ENCODE measurements at regions not wholly inside any gene's neighbourhood (a gene's known extent, or its start where the extent isn't known, plus 50 kb on each side); places are given as distances from the start of the nearest gene placed in this dataset.

DNA sequence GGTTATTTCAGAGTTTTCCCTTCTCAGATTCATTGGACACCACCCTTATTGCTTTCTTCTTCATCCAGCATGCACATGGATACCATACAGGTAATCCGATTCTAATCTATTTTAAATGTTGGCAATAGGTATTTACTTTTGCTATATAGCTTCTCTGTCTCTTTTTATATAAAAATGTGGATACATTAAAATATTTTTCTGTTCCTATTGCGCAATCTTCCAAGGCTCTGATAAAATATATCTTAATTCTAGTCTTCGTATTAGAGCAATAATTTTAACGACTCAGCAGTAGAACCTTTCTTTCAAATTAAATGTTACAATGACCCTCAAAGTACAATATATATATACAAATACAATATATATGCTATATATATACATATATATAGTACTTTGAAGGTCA, 239.8 kb downstream of the DCAF12L2 start:
- no peak for DNase-seq (ENCODE audit: low read depth)
- no peak overlapping the region for H3K4me3 ChIP-seq (ENCODE audit: low read depth, low read length)
- TF ChIP-seq, protein P1, sequence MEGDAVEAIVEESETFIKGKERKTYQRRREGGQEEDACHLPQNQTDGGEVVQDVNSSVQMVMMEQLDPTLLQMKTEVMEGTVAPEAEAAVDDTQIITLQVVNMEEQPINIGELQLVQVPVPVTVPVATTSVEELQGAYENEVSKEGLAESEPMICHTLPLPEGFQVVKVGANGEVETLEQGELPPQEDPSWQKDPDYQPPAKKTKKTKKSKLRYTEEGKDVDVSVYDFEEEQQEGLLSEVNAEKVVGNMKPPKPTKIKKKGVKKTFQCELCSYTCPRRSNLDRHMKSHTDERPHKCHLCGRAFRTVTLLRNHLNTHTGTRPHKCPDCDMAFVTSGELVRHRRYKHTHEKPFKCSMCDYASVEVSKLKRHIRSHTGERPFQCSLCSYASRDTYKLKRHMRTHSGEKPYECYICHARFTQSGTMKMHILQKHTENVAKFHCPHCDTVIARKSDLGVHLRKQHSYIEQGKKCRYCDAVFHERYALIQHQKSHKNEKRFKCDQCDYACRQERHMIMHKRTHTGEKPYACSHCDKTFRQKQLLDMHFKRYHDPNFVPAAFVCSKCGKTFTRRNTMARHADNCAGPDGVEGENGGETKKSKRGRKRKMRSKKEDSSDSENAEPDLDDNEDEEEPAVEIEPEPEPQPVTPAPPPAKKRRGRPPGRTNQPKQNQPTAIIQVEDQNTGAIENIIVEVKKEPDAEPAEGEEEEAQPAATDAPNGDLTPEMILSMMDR (IDR thresholded peaks at IDR 0.05; ENCODE audit: control insufficient read depth, extremely low read depth, insufficient read depth) = no peak

- TF ChIP-seq, protein P1 (IDR thresholded peaks at IDR 0.05; ENCODE audit: control insufficient read depth, extremely low read depth, insufficient read depth) = no peak
- no peak overlapping the region for H3K4me3 ChIP-seq (ENCODE audit: low read depth, low read length)
- no peak for DNase-seq (ENCODE audit: low read depth)
Observed at GRCh38 chrX:125940985-125941384, 225.1 kb downstream of the DCAF12L2 start.

DNA sequence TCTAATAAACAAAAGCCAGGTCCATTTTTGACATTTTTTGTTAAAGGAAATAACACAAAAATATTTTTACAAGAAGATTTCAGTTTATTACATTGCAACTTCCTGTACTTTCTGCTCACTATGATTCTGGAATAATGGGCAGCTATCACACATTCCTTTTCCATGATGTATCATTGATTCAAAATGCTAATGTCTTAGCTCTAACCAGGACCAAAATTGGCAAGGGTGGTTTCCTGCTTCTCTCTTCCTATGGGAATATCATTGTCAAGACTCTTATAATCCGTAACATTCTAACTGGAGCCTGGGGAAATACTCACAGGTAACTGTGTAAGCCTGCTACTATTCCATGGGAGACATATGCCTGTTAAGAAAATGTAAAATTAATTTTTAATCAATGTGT, 218.6 kb downstream of the DCAF12L2 start:
- no peak for DNase-seq (ENCODE audit: low read depth)
- no peak overlapping the region for H3K4me3 ChIP-seq (ENCODE audit: low read depth, low read length)
- TF ChIP-seq, protein P1 (IDR thresholded peaks at IDR 0.05; ENCODE audit: control insufficient read depth, extremely low read depth, insufficient read depth) = no peak

DNA sequence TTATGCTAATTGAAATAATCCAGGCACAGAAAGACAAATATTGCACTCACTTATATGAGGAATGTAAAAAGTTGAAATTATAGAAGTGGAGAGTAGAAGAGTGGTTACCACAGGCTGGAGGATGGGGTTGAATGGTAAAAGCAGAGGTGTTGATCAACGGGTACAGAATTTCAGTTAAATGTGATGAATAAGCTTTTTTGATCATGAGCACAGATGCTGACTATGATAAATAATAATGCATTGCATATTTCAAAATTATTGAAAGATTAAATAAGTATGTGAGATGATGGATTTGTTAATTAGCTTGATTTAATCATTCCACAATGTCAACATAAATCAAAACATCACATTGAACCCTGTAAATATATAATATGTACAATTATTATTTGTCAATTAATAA, 213.1 kb downstream of the DCAF12L2 start:
- TF ChIP-seq, protein P1 (IDR thresholded peaks at IDR 0.05; ENCODE audit: control insufficient read depth, extremely low read depth, insufficient read depth) = no peak
- no peak for DNase-seq (ENCODE audit: low read depth)
- H3K4me3 ChIP-seq (ENCODE audit: low read depth, low read length) = no peak overlapping the region

DNA sequence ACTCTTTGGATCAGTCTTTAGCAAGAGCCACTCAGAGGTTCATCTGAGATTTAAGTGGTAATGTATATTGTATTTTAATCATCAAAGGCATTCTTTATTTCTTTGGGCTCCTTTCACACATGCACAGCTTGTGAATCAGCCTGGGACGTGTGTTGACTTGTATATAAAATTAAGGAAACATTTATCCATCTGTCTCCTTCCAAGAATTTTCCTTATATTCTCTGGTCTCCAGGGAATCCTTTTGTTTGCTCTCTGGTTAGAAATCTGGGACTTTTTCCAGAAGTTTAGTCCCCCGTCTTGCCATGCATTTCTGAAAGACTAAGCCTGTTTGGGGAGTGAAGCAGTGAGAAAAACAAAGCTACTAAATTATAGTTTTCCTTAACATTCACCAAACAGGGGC, 212.3 kb downstream of the DCAF12L2 start:
- TF ChIP-seq, protein P1 (IDR thresholded peaks at IDR 0.05; ENCODE audit: control insufficient read depth, extremely low read depth, insufficient read depth) = no peak
- no peak overlapping the region for H3K4me3 ChIP-seq (ENCODE audit: low read depth, low read length)
- no peak for DNase-seq (ENCODE audit: low read depth)

DNA sequence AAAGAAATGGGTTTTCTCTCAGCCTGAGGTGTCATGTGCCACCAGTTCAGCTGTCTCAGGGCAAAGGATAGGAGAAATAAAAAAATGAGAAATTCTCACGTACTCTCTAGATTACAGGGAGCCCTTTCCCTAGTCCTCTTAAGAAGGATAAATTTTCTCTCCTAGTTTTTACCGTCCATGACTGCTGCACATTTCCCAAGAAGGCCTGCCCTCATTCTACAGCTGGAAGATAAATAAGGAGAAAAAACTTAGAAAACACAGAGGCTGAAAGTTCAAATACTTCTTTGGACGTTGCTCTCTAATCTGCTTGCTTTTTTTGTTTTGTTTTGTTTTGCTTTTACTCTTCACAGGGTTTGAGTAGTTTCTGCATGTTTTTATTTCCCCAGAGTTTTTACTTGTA, 211.9 kb downstream of the DCAF12L2 start:
- H3K4me3 ChIP-seq (ENCODE audit: low read depth, low read length) = no peak overlapping the region
- DNase-seq (ENCODE audit: low read depth) = no peak
- TF ChIP-seq, protein P1 (IDR thresholded peaks at IDR 0.05; ENCODE audit: control insufficient read depth, extremely low read depth, insufficient read depth) = no peak

DNA sequence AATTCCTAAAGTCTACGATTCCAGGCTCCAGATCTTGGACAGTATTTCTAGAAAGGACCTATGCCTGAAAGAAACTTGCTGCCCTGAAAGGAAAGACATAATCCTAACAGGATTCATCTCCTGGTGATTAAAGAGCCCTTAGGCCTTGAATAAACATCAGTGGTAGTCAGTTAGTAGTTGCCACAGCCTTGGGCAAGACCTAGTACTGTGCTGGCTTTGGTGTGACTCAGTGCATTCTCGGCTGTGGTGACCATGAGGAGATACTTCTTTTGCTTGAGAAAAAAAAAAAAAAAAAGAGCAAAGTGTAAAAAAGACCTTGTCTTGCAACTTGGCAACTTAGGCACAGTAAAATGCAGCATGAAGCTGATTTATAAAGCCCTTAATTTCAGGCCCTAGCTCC, 188.2 kb downstream of the DCAF12L2 start:
- TF ChIP-seq, protein P1 (IDR thresholded peaks at IDR 0.05; ENCODE audit: control insufficient read depth, extremely low read depth, insufficient read depth) = no peak
- H3K4me3 ChIP-seq (ENCODE audit: low read depth, low read length) = no peak overlapping the region
- no peak for DNase-seq (ENCODE audit: low read depth)

Measured in LNCaP clone FGC (cell line).